HCT116 (cell line): ENCODE measurements at regions not wholly inside any gene's neighbourhood (a gene's known extent, or its start where the extent isn't known, plus 50 kb on each side); places are given as distances from the start of the nearest gene placed in this dataset.

Source experiments
- ATAC-seq: fragments of 200-7000 bp; cut with Tn5 transposase; 2 replicates; pipeline ENCODE4 v1.9.1; 2020; ENCODE audit warnings: mild to moderate bottlenecking, moderate library complexity
- BruUV-seq: library from RNA; stranded (reverse); fragments of 400-500 nt; replicated peaks from 2 replicates; lab custom pipeline; 2021; lab: Mats Ljungman, UMichigan
- CTCF ChIA-PET: fragments of 300-600 bp; sonication (Branson Sonifier 250); formaldehyde crosslinking; loops from one replicate; lab custom pipeline; 2021; ENCODE audit warnings: antibody characterized with exemption; lab: Charles Lee
- POLR2A ChIA-PET: fragments of 300-600, 350-600 bp; sonication (Branson Sonifier 250); formaldehyde crosslinking; loops from one replicate; lab custom pipeline; 2021; ENCODE audit warnings: antibody characterized with exemption; lab: Charles Lee
- RAD21 ChIA-PET, 2 experiments: fragments of 300-600 bp; sonication (Branson Sonifier 250); formaldehyde crosslinking; loops; one replicate each; lab custom pipeline; 2023; ENCODE audit warnings: low total read pairs in 2 of 2; ENCODE audit not compliant: uncharacterized antibody in 2 of 2, unreplicated experiment in 2 of 2, low non-redundant PET in 1 of 2; lab: Charles Lee
- DNase-seq: peaks from one replicate; pipeline ENCODE4 v3.0.0-alpha.2; 2010; ENCODE audit warnings: low read depth, low spot score
- H2AFZ ChIP-seq: fragments of 200-600 bp; shearing (Covaris generic), sonication (generic); 2 replicates; pipeline ENCODE4 v1.6.1; 2017; ENCODE audit warnings: low read depth, mixed run types, mixed read lengths, antibody characterized with exemption, low read length; ENCODE audit not compliant: poor library complexity, severe bottlenecking
- H3K27ac ChIP-seq: 2 replicates; pipeline ENCODE4 v1.5.1; 2012; ENCODE audit warnings: low read depth, low read length
- H3K27me3 ChIP-seq: fragments of 200-600 bp; sonication (generic); 2 replicates; pipeline ENCODE4 v1.6.1; 2016; ENCODE audit warnings: mixed run types, low read length, mixed read lengths; ENCODE audit not compliant: insufficient read depth
- H3K36me3 ChIP-seq, 2 experiments: fragments of 200-500 bp in 1 of 2; fragments of 200-600 bp in 1 of 2; sonication (Bioruptor generic) in 1 of 2; sonication (generic) in 1 of 2; 2 replicates each; pipeline versions ENCODE4 v1.5.1 to v1.6.1; 2014 to 2016; ENCODE audit warnings: low read length in 2 of 2, inconsistent platforms in 1 of 2, mixed read lengths in 1 of 2, mixed run types in 1 of 2; ENCODE audit not compliant: insufficient read depth in 2 of 2, control insufficient read depth in 1 of 2
- H3K4me1 ChIP-seq, 2 experiments: fragments of 200-600 bp in 1 of 2; sonication (generic) in 1 of 2; 2 replicates each; pipeline versions ENCODE4 v1.5.1 to v1.6.1; 2012 to 2017; ENCODE audit warnings: low read length in 2 of 2, inconsistent platforms in 1 of 2, mild to moderate bottlenecking in 1 of 2, mixed read lengths in 1 of 2, mixed run types in 1 of 2, moderate library complexity in 1 of 2; ENCODE audit not compliant: insufficient read depth in 2 of 2, control insufficient read depth in 1 of 2
- H3K4me2 ChIP-seq: fragments of 200-600 bp; sonication (generic); 2 replicates; pipeline ENCODE4 v1.6.1; 2017; ENCODE audit warnings: mixed run types, low read length, mixed read lengths
- H3K4me3 ChIP-seq, 2 experiments: fragments of 200-600 bp in 1 of 2; sonication (generic) in 1 of 2; replicated peaks in 1 of 2; 2 replicates each; pipeline ENCODE4 v1.5.1; 2011 to 2016; ENCODE audit warnings: low read length in 2 of 2, control low read depth in 1 of 2, low read depth in 1 of 2, mild to moderate bottlenecking in 1 of 2, mixed read lengths in 1 of 2, mixed run types in 1 of 2
- H3K79me2 ChIP-seq: fragments of 200-600 bp; sonication (generic); 2 replicates; pipeline ENCODE4 v1.6.1; 2017; ENCODE audit warnings: mild to moderate bottlenecking, mixed run types, low read length, moderate library complexity, mixed read lengths; ENCODE audit not compliant: insufficient read depth
- H3K9ac ChIP-seq: fragments of 200-600 bp; sonication (generic); 2 replicates; pipeline ENCODE4 v1.6.1; 2016; ENCODE audit warnings: low read length, mixed read lengths
- H3K9me2 ChIP-seq: fragments of 200-600 bp; sonication (generic), shearing (Covaris generic); 2 replicates; pipeline ENCODE4 v1.6.1; 2017; ENCODE audit warnings: mixed run types, mild to moderate bottlenecking, moderate library complexity; ENCODE audit not compliant: insufficient read depth
- H3K9me3 ChIP-seq, 2 experiments: fragments of 200-500 bp in 1 of 2; fragments of 200-600 bp in 1 of 2; sonication (Bioruptor generic) in 1 of 2; sonication (generic) in 1 of 2; 2 replicates each; pipeline ENCODE4 v1.6.1; 2014 to 2017; ENCODE audit warnings: low read length in 2 of 2, mixed read lengths in 2 of 2, inconsistent platforms in 1 of 2, low read depth in 1 of 2, mild to moderate bottlenecking in 1 of 2, mixed run types in 1 of 2, moderate library complexity in 1 of 2; ENCODE audit not compliant: control insufficient read depth in 1 of 2, insufficient read depth in 1 of 2
- H4K20me1 ChIP-seq: fragments of 200-600 bp; sonication (generic), shearing (Covaris generic); 2 replicates; pipeline ENCODE4 v1.6.1; 2017; ENCODE audit warnings: mixed run types, mild to moderate bottlenecking, moderate library complexity; ENCODE audit not compliant: insufficient read depth
- CEBPB ChIP-seq: IDR thresholded peaks from 2 replicates; pipeline ENCODE4 v1.6.1; 2012; ENCODE audit warnings: low read depth
- EGR1 ChIP-seq: IDR thresholded peaks from 2 replicates; pipeline ENCODE4 v1.6.1; 2012; ENCODE audit warnings: low read depth
- ELF1 ChIP-seq: IDR thresholded peaks from 2 replicates; pipeline ENCODE4 v1.6.1; 2012; ENCODE audit warnings: low read depth, borderline replicate concordance
- JUND ChIP-seq: IDR thresholded peaks from 2 replicates; pipeline ENCODE4 v1.6.1; 2012
- REST ChIP-seq: IDR thresholded peaks from 2 replicates; pipeline ENCODE4 v1.6.1; 2012; ENCODE audit warnings: low read depth
- YY1 ChIP-seq: IDR thresholded peaks from 2 replicates; pipeline ENCODE4 v1.6.1; 2011; ENCODE audit warnings: low read length, low read depth, moderate library complexity, mild to moderate bottlenecking; ENCODE audit not compliant: insufficient replicate concordance; ENCODE audit errors: extremely low read depth
- ZBTB33 ChIP-seq: IDR thresholded peaks from 2 replicates; pipeline ENCODE4 v1.6.1; 2011; ENCODE audit warnings: mild to moderate bottlenecking, low read length, moderate library complexity; ENCODE audit not compliant: insufficient replicate concordance; ENCODE audit errors: extremely low read depth
- intact Hi-C: fragments of 100-400 bp; cut with micrococcal nuclease; formaldehyde crosslinking; loops from 2 replicates; pipeline ENCODE4 v1.10.0; 2022

- no TSS peak for BruUV-seq
- H3K79me2 ChIP-seq = no peaks in the 10 kb centered on the region
- ATAC-seq = no peak
- H3K4me2 ChIP-seq = no peak overlapping the region
- H4K20me1 ChIP-seq = no peaks in the 10 kb centered on the region
- POLR2A ChIA-PET = no interaction called here
- DNase-seq = no peak
- H3K4me1 ChIP-seq = no peaks in the 10 kb centered on the region
- CTCF ChIA-PET = no interaction called here
- RAD21 ChIA-PET = no interaction called here
- no peaks in the 10 kb centered on the region for H3K27me3 ChIP-seq
- intact Hi-C loops = no loop called here
- H3K4me3 ChIP-seq = no peak overlapping the region
- TF ChIP-seq CEBPB (no peak), ELF1 (no peak), ZBTB33 (no peak)
- TF ChIP-seq, all 23 proteins: peak for 0
- no peak overlapping the region for H3K27ac ChIP-seq
- no peak overlapping the region for H2AFZ ChIP-seq
- H3K9me3 ChIP-seq = no peaks in the 10 kb centered on the region
- no peak overlapping the region for H3K9ac ChIP-seq
- H3K9me2 ChIP-seq = no peaks in the 10 kb centered on the region
- H3K36me3 ChIP-seq = no peaks in the 10 kb centered on the region
These were observed 539.1 kb downstream of the EDEM1 start for GRCh38 chr3:5726621-5727020.

GRCh38 chr3:5727743-5728484 lies 540.4 kb downstream of the EDEM1 start:
- no peak overlapping the region for H2AFZ ChIP-seq
- H3K4me1 ChIP-seq = no peaks in the 10 kb centered on the region
- CTCF ChIA-PET = no interaction called here
- ATAC-seq (no peak), DNase-seq (no peak)
- H3K9me3 ChIP-seq = no peaks in the 10 kb centered on the region
- H3K36me3 ChIP-seq = no peaks in the 10 kb centered on the region
- no peaks in the 10 kb centered on the region for H3K27me3 ChIP-seq
- H3K4me2 ChIP-seq = no peak overlapping the region
- no TSS peak for BruUV-seq
- no peaks in the 10 kb centered on the region; the same call in 1 of the 2 replicates for H3K79me2 ChIP-seq
- H3K4me3 ChIP-seq = no peak overlapping the region
- TF ChIP-seq JUND = no peak
- no peak for TF ChIP-seq YY1
- TF ChIP-seq CEBPB = no peak
- no peak for TF ChIP-seq EGR1
- no peak for TF ChIP-seq ZBTB33
- TF ChIP-seq REST = no peak
- TF ChIP-seq, all 23 proteins: peak for 0
- no peak overlapping the region for H3K9ac ChIP-seq
- ChIA-PET POLR2A (no interaction called here), RAD21 (no interaction called here)
- H4K20me1 ChIP-seq = no peaks in the 10 kb centered on the region
- H3K9me2 ChIP-seq = no peaks in the 10 kb centered on the region
- H3K27ac ChIP-seq = no peak overlapping the region
- intact Hi-C loops = no loop called here
